Esophagus squamous epithelium (tissue), 5 donors: ENCODE measurements at regions not wholly inside any gene's neighbourhood (a gene's known extent, or its start where the extent isn't known, plus 50 kb on each side); places are given as distances from the start of the nearest gene placed in this dataset.
A peak's percentile ranks its signal among the peaks of the same experiment; 100 is the strongest.
"Not testable (repeated sequence)": the region's sequence is repeated elsewhere in the genome, so short reads cannot be mapped to it uniquely, and the experiment has no call there.

Experiments used
- DNase-seq: peaks from one replicate; lab custom pipeline; 2025; lab: John Stamatoyannopoulos, UW
- H3K27ac ChIP-seq, 4 donors: fragments of 200-600 bp; sonication (generic); one replicate each; pipeline ENCODE4 v1.5.1; 2016 to 2019; ENCODE audit warnings: mild to moderate bottlenecking in 1 of 4
- H3K27me3 ChIP-seq, 4 donors: fragments of 200-600 bp; sonication (generic); 1 replicate in 3 of 4; 2 replicates in 1 of 4; pipeline versions ENCODE4 v1.5.1 to v1.6.0; 2017 to 2021; ENCODE audit warnings: antibody characterized with exemption in 1 of 4
- H3K36me3 ChIP-seq, 3 donors: fragments of 200-600 bp; sonication (generic); one replicate each; pipeline ENCODE4 v1.5.1; 2016 to 2019
- H3K4me1 ChIP-seq, 3 donors: fragments of 200-600 bp; sonication (generic); one replicate each; pipeline ENCODE4 v1.5.1; 2017 to 2019
- H3K4me3 ChIP-seq, 4 donors: fragments of 200-600 bp; sonication (generic); 1 replicate in 3 of 4; 2 replicates in 1 of 4; pipeline ENCODE4 v1.5.1; 2016 to 2019; ENCODE audit warnings: mild to moderate bottlenecking in 2 of 4, moderate library complexity in 1 of 4
- H3K9me3 ChIP-seq, 3 donors: fragments of 200-600 bp; sonication (generic); one replicate each; pipeline ENCODE4 v1.5.1; 2016 to 2019
- CTCF ChIP-seq, 6 experiments: fragments of 450-650 bp in 4 of 6; fragments of 200-600 bp in 2 of 6; sonication (generic) in 2 of 6; IDR thresholded peaks; one replicate each; pipeline ENCODE4 v1.5.1; 2016 to 2019; ENCODE audit warnings: antibody characterized with exemption in 6 of 6, mild to moderate bottlenecking in 4 of 6, moderate library complexity in 4 of 6
- POLR2A ChIP-seq, 4 donors: fragments of 450-650 bp; IDR thresholded peaks; one replicate each; pipeline ENCODE4 v1.6.1; 2017; ENCODE audit warnings: antibody characterized with exemption in 4 of 4, mild to moderate bottlenecking in 4 of 4, moderate library complexity in 3 of 4
- WGBS, 2 donors: methylation state at CpG; one replicate each; pipeline ENCODE4 v1.1.5; 2018; 5-methylcytosine and 5-hydroxymethylcytosine counted together
- intact Hi-C: fragments of 100-400 bp; cut with DNase I; formaldehyde crosslinking; loops from one replicate; pipeline ENCODE4 v1.15.0; 2022
- donor health status: DM: yes; HTN: yes; CAD: no.

- intact Hi-C loops, result no loop called here
- 33 to 50% methylated on average over 1 of the region's 1 CpG for WGBS, 2 donors
- Histone ChIP-seq H3K4me3 (no peak overlapping the region), H3K27me3 (no peaks in the 10 kb centered on the region), H3K9me3 (peaks cover 0 to 15% (median 5%) of the 10 kb centered on the region in 3 donors), H3K4me1 (no peaks in the 10 kb centered on the region), H3K27ac (no peak overlapping the region), H3K36me3 (no peaks in the 10 kb centered on the region)
- no peak for TF ChIP-seq CTCF (IDR thresholded peaks at IDR 0.05)
- TF ChIP-seq POLR2A (IDR thresholded peaks at IDR 0.05), result no peak
- no peak for DNase-seq
Measured at GRCh38 chr6:145096846-145097245, 638.5 kb downstream of the EPM2A start.

GRCh38 chr6:145098127-145098526 lies 637.2 kb downstream of the EPM2A start:
- peaks cover 0 to 15% (median 5%) of the 10 kb centered on the region in 3 donors for H3K9me3 ChIP-seq
- H3K4me1 ChIP-seq, H3K27me3 ChIP-seq, DNase-seq, H3K4me3 ChIP-seq, H3K36me3 ChIP-seq, intact Hi-C loops, H3K27ac ChIP-seq: not testable (repeated sequence)
- 73 to 95% methylated on average over 5 to 6 of the region's 6 CpGs for WGBS, 2 donors

- 93 to 100% methylated on average over 1 of the region's 1 CpG for WGBS, 2 donors
- no peaks in the 10 kb centered on the region for H3K27me3 ChIP-seq
- intact Hi-C loops, result no loop called here
Measured at GRCh38 chr6:145099713-145100112, 635.6 kb downstream of the EPM2A start.

GRCh38 chr6:145110109-145110508 lies 625.2 kb downstream of the EPM2A start:
- peak overlapping the region; percentile 40 to 80 (median 58) for H3K27ac ChIP-seq
- no peaks in the 10 kb centered on the region for H3K36me3 ChIP-seq
- peaks cover 0 to 41% (median 8%) of the 10 kb centered on the region in 3 donors for H3K4me1 ChIP-seq
- TF ChIP-seq CTCF (IDR thresholded peaks at IDR 0.05) (no peak), POLR2A (IDR thresholded peaks at IDR 0.05) (no peak)
- H3K9me3 ChIP-seq, result no peaks in the 10 kb centered on the region
- H3K27me3 ChIP-seq, result no peaks in the 10 kb centered on the region
- intact Hi-C loops, result no loop called here
- WGBS, 2 donors, result 42 to 45% methylated on average over 1 of the region's 1 CpG
- DNase-seq, result no peak
- no peak overlapping the region for H3K4me3 ChIP-seq

More at GRCh38 chr6:145099713-145100112, 635.6 kb downstream of the EPM2A start:
- Histone ChIP-seq H3K36me3 (no peaks in the 10 kb centered on the region), H3K27ac (no peak overlapping the region), H3K4me3 (no peak overlapping the region), H3K9me3 (peaks cover 0 to 15% (median 5%) of the 10 kb centered on the region in 3 donors), H3K4me1 (no peaks in the 10 kb centered on the region)
- TF ChIP-seq CTCF (IDR thresholded peaks at IDR 0.05), result no peak
- TF ChIP-seq POLR2A (IDR thresholded peaks at IDR 0.05), result no peak
- DNase-seq, result no peak

- peaks cover 0 to 41% (median 8%) of the 10 kb centered on the region in 3 donors for H3K4me1 ChIP-seq
- intact Hi-C loops, H3K4me3 ChIP-seq, H3K27me3 ChIP-seq, H3K36me3 ChIP-seq, DNase-seq, H3K9me3 ChIP-seq: not testable (repeated sequence)
- H3K27ac ChIP-seq, result peak overlapping the region in 3 of 4 donors; percentile 48 to 80 (median 68)
- WGBS, 2 donors, result 27 to 42% methylated on average over 2 of the region's 2 CpGs
Measured at GRCh38 chr6:145111407-145111806, 623.9 kb downstream of the EPM2A start.

GRCh38 chr6:145112711-145113148 lies 622.6 kb downstream of the EPM2A start:
- no peak for TF ChIP-seq CTCF (IDR thresholded peaks at IDR 0.05)
- no peak for TF ChIP-seq POLR2A (IDR thresholded peaks at IDR 0.05)
- Histone ChIP-seq H3K4me3 (no peak overlapping the region), H3K4me1 (peaks cover 0 to 41% (median 8%) of the 10 kb centered on the region in 3 donors), H3K27me3 (no peaks in the 10 kb centered on the region), H3K36me3 (no peaks in the 10 kb centered on the region), H3K9me3 (no peaks in the 10 kb centered on the region), H3K27ac (no peak overlapping the region)
- WGBS, 2 donors, result 58 to 63% methylated on average over 4 to 7 of the region's 7 CpGs
- no peak for DNase-seq
- intact Hi-C loops, result no loop called here
